HEK293T (cell line): ENCODE measurements at regions not wholly inside any gene's neighbourhood (a gene's known extent, or its start where the extent isn't known, plus 50 kb on each side); places are given as distances from the start of the nearest gene placed in this dataset.

ENCODE experiments used
- CTCF ChIA-PET: fragments of 350-600 bp; formaldehyde crosslinking; extraction: SDS; loops from one replicate; lab custom pipeline; 2021; ENCODE audit warnings: antibody characterized with exemption, inconsistent platforms; lab: Yijun Ruan, JAX
- POLR2A ChIA-PET: fragments of 350-600 bp; formaldehyde crosslinking; extraction: SDS; loops from one replicate; lab custom pipeline; 2020; ENCODE audit warnings: antibody characterized with exemption, inconsistent platforms; lab: Yijun Ruan, JAX
- DNase-seq: peaks from one replicate; pipeline ENCODE4 v3.0.0; 2012; ENCODE audit warnings: mixed read lengths; ENCODE audit errors: extremely low spot score
- ARNT ChIP-seq: fragments of 450-650 bp; IDR thresholded peaks from 2 replicates; pipeline ENCODE4 v1.6.1; 2017; ENCODE audit warnings: mild to moderate bottlenecking
- BHLHE40 ChIP-seq: fragments of 450-650 bp; IDR thresholded peaks from 2 replicates; pipeline ENCODE4 v1.6.1; 2016; ENCODE audit warnings: mild to moderate bottlenecking, moderate library complexity, borderline replicate concordance
- CTBP1 ChIP-seq: fragments of 450-650 bp; IDR thresholded peaks from 2 replicates; pipeline ENCODE4 v1.6.1; 2016; ENCODE audit warnings: borderline replicate concordance
- ELF4 ChIP-seq: fragments of 450-650 bp; IDR thresholded peaks from 2 replicates; pipeline ENCODE4 v1.6.1; 2017; ENCODE audit warnings: antibody characterized with exemption
- FOXA1 ChIP-seq: fragments of 450-650 bp; IDR thresholded peaks from 2 replicates; pipeline ENCODE4 v1.6.1; 2016; ENCODE audit warnings: mild to moderate bottlenecking
- FOXK2 ChIP-seq: fragments of 450-650 bp; IDR thresholded peaks from 2 replicates; pipeline ENCODE4 v1.6.1; 2016; ENCODE audit warnings: mild to moderate bottlenecking
- FOXM1 ChIP-seq: fragments of 450-650 bp; IDR thresholded peaks from 2 replicates; pipeline ENCODE4 v1.6.1; 2017; ENCODE audit warnings: mild to moderate bottlenecking, borderline replicate concordance
- HDGF ChIP-seq: fragments of 450-650 bp; IDR thresholded peaks from 2 replicates; pipeline ENCODE4 v1.6.1; 2017; ENCODE audit warnings: antibody characterized with exemption, borderline replicate concordance
- L3MBTL2 ChIP-seq: fragments of 450-650 bp; conservative IDR thresholded peaks from 2 replicates; pipeline ENCODE4 v1.6.1; 2016; ENCODE audit warnings: mild to moderate bottlenecking
- LEF1 ChIP-seq: fragments of 450-650 bp; IDR thresholded peaks from 2 replicates; pipeline ENCODE4 v1.6.1; 2017; ENCODE audit warnings: mild to moderate bottlenecking, borderline replicate concordance
- NFRKB ChIP-seq: fragments of 450-650 bp; IDR thresholded peaks from 2 replicates; pipeline ENCODE4 v1.6.1; 2016; ENCODE audit warnings: mild to moderate bottlenecking, moderate library complexity
- SP1 ChIP-seq: fragments of 450-650 bp; IDR thresholded peaks from 2 replicates; pipeline ENCODE4 v1.6.1; 2017
- SUZ12 ChIP-seq: fragments of 450-650 bp; IDR thresholded peaks from 2 replicates; pipeline ENCODE4 v1.6.1; 2016; ENCODE audit warnings: mild to moderate bottlenecking
- TARDBP ChIP-seq: fragments of 450-650 bp; IDR thresholded peaks from 2 replicates; pipeline ENCODE4 v1.6.1; 2016
- ZNF384 ChIP-seq: fragments of 450-650 bp; IDR thresholded peaks from 2 replicates; pipeline ENCODE4 v1.6.1; 2016
- TF ChIP-seq, protein P1 (sequence below): fragments of 450-650 bp; IDR thresholded peaks from 2 replicates; pipeline ENCODE4 v1.6.1; 2016

DNA sequence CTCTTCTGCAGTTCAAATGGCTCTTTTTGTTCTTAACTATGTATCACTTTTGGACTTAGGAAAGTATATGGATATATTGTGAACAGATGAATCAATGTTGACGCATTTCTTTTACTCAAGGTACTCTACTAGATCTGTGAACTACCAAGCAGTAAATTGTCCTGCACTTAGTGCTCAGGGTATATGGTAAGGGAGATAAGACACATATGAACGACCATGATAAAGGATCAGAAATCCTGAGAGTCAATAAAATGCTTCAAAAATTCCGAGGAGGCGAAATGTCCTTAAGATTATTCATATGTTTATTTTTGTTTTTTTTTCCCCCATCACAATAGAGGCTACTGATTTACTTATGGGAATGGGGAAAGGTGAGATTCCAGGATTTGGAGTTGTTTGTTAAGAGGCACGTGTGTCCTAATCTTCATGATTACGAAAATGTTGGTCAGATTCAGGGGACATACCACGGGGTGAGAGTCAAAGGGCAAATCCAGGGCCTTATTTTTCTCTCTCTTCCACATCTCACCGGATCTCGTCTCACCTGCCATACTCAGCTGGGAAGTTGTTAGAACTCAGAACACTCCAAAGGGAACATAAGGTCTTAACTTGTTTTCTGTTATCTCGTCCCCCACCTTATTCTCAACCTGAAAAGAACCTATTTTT is 475.1 kb upstream of the TBL1XR1 start:
- POLR2A ChIA-PET = no interaction called here
- CTCF ChIA-PET = interaction anchor here (0.6 kb wide), 1 partner anchor 107 kb away, joined by 4 read pairs; no protein-coding TSS in a partner anchor
- DNase-seq = no peak
- TF ChIP-seq ELF4 (no peak), CTBP1 (no peak), NFRKB (no peak), SUZ12 (no peak), ARNT (no peak), FOXM1 (no peak), LEF1 (no peak), ZNF384 (no peak), SP1 (no peak), FOXA1 (no peak), L3MBTL2 (no peak), FOXK2 (no peak), TARDBP (no peak)
- TF ChIP-seq, protein P1, sequence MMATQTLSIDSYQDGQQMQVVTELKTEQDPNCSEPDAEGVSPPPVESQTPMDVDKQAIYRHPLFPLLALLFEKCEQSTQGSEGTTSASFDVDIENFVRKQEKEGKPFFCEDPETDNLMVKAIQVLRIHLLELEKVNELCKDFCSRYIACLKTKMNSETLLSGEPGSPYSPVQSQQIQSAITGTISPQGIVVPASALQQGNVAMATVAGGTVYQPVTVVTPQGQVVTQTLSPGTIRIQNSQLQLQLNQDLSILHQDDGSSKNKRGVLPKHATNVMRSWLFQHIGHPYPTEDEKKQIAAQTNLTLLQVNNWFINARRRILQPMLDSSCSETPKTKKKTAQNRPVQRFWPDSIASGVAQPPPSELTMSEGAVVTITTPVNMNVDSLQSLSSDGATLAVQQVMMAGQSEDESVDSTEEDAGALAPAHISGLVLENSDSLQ = no peak

DNA sequence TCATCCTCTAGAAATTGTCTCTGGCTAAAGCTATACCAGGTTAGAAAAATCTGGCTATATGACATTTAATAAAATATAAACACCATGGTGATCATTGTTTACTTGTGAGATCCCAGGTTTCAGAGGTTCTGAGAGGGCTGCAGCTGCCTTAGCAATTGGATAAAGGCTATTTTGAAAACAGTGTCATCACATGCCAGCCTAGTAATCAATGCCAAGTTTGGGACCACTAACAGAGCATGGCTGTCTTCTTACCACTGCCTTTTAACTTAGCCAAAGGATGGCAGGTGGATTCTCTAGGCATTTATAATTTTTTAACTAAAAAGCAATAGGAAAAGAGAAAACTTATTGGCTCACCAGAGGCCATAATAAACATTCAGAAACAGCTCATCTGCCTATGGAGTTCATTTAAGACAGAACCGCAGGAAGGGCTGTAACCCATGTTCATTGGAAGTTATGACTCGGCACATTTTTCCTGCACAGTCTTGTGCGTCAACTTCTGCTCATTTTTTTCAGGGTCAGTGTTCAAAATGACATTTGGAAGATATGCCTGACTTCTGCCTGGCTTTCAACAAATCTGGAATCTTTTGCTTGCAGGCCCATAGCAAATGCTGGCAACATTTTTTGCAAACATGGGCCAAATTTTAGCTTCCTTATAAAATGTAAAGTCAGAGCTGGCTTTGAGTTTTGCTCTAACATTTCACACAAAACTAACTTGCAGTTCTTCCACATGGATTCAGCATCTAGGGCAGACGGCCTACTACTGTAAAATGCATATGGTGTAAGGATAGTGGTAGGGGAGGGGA is 476.0 kb upstream of the TBL1XR1 start:
- TF ChIP-seq, protein P1 = no peak
- TF ChIP-seq HDGF (no peak), CTBP1 (no peak), ELF4 (no peak), FOXA1 (no peak)
- CTCF ChIA-PET = no interaction called here
- no peak for DNase-seq
- POLR2A ChIA-PET = no interaction called here

DNA sequence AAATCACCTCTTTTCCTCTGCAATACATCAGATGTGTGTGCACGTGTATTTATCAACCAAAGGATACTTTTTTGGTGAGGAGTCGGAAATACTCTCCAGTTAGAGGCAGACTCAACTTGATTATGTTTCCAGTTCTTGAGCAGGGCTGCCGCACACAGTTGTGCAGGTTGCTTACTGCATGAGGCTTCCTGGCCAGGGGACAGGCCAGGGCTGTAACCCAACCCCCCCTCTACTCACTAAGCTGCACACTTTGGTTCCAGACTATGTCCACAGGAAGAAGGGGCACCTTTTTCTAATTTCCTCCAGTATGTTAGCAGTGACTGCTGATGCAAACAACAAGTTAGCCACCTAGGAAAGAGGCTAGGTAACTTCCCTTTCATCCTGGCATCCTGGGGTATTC is 476.9 kb upstream of the TBL1XR1 start:
- no peak for DNase-seq
- no peak for TF ChIP-seq ELF4
- no peak for TF ChIP-seq LEF1
- TF ChIP-seq L3MBTL2 = no peak
- no peak for TF ChIP-seq SP1
- ChIA-PET POLR2A (no interaction called here), CTCF (no interaction called here)

DNA sequence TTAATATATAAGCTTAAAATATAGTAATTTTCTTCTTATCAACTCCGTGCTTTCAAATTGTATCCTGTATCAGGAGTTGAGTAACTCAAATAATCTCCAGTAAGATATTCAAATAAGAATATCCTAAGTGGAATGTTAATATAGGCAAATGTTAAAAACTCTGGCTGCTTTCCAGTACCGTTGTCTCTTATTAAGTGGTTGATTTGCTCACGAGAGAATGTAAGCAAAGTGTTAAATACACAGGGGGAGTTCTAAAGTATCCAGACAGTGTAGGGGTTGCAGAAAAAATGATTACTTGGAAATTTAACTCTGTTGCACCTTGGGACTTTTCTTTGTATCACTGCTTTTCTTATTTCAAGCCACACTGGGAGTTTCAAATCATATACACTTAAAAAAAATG is 478.9 kb upstream of the TBL1XR1 start:
- POLR2A ChIA-PET = no interaction called here
- no peak for DNase-seq
- CTCF ChIA-PET = no interaction called here
- TF ChIP-seq ZNF384 = no peak
- TF ChIP-seq NFRKB = no peak
- no peak for TF ChIP-seq HDGF
- no peak for TF ChIP-seq L3MBTL2
- no peak for TF ChIP-seq ELF4
- TF ChIP-seq ARNT = no peak
- no peak for TF ChIP-seq TARDBP

DNA sequence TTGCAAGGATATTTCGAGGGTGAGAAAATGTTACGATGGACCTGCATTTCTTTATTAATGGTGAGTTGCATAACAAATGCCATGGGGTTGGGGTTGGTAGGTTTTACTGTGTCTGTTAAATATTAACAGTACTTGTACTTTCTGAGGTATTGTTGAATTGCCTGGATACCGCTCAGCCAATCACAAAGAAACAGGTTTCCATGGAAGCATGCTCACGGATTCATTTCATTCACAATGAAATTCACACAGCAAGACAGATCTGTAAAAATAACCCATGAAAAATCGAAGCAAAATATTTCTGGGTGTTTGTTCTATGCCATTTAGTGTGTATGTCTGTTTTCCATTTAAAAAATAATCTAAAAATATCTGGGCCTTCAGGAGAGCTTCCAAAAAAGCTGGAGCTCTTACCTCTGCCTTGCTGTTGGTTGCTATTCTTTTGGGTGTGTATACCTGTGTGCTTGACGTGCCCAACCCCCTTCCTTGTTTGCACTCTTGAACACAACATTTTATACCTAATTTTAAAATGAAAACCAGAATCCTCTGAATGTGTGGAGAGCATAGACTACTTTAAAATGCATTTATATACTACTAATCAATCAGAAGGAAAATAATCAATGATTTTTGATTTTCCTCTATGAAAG is 479.8 kb upstream of the TBL1XR1 start:
- CTCF ChIA-PET = interaction anchor here (0.6 kb wide), 1 partner anchor 69 kb away, joined by 3 read pairs; no protein-coding TSS in a partner anchor
- DNase-seq = no peak
- POLR2A ChIA-PET = no interaction called here
- TF ChIP-seq CTBP1 = no peak
- no peak for TF ChIP-seq HDGF
- no peak for TF ChIP-seq FOXK2
- TF ChIP-seq FOXM1 = no peak
- no peak for TF ChIP-seq ARNT
- no peak for TF ChIP-seq LEF1
- TF ChIP-seq ZNF384 = no peak
- no peak for TF ChIP-seq TARDBP
- no peak for TF ChIP-seq L3MBTL2
- TF ChIP-seq BHLHE40 = no peak

DNA sequence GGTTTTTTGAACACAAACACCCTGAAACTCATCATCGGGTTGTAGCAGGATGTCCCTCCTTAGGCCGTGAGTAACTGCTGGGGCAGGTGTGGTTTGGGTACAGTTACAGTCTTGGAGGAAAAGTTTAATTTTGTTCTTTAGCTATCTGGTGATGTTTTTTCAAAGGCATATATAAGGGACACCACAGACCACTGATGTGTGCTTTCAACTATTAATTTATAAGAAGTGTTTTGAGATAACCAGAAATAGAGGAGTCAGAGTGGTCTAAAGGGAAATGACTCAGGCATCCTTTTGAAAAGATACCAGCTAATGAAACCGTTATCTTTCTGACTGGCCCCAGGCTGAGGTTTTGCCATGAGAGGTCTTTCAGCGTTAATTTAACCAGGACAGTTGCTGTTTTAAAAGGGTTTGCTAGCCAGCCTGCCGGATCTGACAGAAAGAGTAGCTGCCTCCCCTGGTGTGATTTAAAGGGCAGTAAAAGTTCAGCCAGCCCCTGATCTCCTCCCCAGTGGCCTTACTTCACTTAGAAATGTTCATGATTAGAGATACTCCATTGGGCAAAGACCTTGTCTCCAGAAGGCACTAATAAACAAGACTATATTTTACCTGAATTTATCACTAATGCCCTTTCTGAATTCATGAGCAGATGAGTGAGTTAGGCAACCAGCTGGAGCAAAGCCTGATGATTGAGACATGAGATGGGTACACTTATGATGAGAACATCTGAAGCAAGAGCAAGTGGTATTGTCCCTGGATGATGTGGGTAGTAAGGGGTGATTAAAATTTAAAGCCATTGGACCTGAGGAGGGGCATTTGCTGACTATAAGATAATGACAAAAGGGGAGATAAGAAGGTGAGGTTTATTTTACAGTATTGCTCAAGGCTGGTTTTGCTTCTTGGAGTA is 482.5 kb upstream of the TBL1XR1 start:
- no peak for TF ChIP-seq L3MBTL2
- TF ChIP-seq, protein P1 = peak; percentile 17; the same call in 1 of the 2 replicates
- peak; percentile 12 for DNase-seq
- POLR2A ChIA-PET = no interaction called here
- CTCF ChIA-PET = no interaction called here
